ENCODE measurements at regions not wholly inside any gene's neighbourhood (a gene's known extent, or its start where the extent isn't known, plus 50 kb on each side); places are given as distances from the start of the nearest gene placed in this dataset.

DNA sequence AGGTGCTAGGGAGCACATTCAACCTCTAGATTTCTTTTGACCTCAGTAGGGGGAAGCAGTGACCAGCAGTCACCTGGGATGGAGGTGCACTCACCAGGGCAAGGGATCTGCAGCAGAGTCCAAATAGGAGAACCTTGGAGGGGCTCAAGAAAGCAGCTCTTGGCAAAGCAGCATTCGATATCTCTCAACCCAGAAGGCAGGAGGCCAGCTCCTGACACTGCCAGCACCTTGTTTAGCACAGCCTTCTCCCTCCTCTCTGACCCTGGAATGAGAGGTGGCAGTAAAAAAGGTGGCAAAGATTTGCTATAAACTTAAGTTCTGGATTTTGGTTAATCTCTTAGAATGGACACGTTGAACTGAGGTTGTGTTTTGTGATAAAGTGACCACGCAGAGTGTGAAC, 107.9 kb downstream of the AQP9 start:
- no peak for DNase-seq (ENCODE audit: low spot score in 2 of 2)
- H3K4me1 ChIP-seq: no peaks in the 10 kb centered on the region
- no peak overlapping the region for H3K27ac ChIP-seq
- H3K27me3 ChIP-seq: no peaks in the 10 kb centered on the region
- TF ChIP-seq, protein P1, sequence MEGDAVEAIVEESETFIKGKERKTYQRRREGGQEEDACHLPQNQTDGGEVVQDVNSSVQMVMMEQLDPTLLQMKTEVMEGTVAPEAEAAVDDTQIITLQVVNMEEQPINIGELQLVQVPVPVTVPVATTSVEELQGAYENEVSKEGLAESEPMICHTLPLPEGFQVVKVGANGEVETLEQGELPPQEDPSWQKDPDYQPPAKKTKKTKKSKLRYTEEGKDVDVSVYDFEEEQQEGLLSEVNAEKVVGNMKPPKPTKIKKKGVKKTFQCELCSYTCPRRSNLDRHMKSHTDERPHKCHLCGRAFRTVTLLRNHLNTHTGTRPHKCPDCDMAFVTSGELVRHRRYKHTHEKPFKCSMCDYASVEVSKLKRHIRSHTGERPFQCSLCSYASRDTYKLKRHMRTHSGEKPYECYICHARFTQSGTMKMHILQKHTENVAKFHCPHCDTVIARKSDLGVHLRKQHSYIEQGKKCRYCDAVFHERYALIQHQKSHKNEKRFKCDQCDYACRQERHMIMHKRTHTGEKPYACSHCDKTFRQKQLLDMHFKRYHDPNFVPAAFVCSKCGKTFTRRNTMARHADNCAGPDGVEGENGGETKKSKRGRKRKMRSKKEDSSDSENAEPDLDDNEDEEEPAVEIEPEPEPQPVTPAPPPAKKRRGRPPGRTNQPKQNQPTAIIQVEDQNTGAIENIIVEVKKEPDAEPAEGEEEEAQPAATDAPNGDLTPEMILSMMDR (IDR thresholded peaks at IDR 0.05): no peak
- no peak for TF ChIP-seq POLR2A (IDR thresholded peaks at IDR 0.05)
- TF ChIP-seq POLR2AphosphoS5 (IDR thresholded peaks at IDR 0.05): no peak
- no peak overlapping the region for H3K4me3 ChIP-seq
- no peaks in the 10 kb centered on the region for H3K36me3 ChIP-seq
- no peaks in the 10 kb centered on the region for H3K9me3 ChIP-seq
- intact Hi-C loops (cut with DNase I; ENCODE audit: low total_unique reads): no loop called here

DNA sequence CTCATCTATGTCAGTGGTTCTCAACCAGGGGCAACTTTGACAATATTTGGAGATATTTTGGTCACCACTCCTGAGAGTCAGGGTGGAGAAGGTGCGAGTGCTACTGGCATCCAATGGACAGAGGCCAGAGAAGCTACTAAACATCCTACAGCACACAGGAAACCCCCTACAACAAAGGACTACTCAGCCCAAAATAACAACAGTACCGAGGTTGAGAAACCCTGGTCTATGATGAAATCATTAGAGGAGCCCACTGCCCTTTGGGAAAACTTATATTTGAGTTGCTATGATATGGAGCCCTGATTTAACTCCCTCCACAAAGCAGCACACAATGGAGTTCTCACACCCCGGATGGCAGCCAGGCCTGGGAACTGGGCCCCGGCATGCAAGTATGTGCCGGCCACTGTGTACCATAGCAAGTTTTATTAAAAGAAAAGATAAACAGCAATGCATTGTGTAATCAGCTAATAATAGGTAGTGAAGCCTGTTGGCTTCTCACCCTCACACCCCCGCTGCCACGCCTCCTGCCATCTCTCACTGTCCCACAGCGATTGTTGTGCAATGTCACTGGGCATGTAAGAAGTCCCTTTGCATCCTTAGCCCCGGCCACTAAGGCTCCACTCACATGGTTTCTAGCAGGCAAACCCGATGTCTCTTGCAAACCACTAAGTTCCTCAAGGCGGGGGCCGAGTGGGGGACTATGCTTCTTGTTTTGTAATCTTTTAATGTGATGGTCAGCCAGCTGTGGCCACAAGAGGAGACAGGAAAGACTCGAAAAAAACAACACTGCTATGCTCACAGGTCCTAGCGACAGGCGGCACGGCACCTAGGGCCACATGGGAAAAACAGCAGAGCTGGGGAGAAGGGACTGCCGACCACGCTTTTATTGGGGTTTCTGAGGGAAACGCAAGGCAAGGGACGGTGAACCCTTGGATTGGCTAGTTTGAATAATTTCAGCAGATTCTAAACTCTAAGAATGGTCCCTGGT, 110.0 kb downstream of the AQP9 start:
- no peaks in the 10 kb centered on the region for H3K36me3 ChIP-seq
- DNase-seq (ENCODE audit: low spot score in 2 of 2): peak in 1 of 2 donors; percentile 71
- no peak for TF ChIP-seq POLR2AphosphoS5 (IDR thresholded peaks at IDR 0.05)
- peak overlapping the region; percentile 4 to 31 for H3K27ac ChIP-seq
- no peaks in the 10 kb centered on the region for H3K27me3 ChIP-seq
- no peak overlapping the region for H3K4me3 ChIP-seq
- intact Hi-C loops (cut with DNase I; ENCODE audit: low total_unique reads): no loop called here
- no peaks in the 10 kb centered on the region for H3K4me1 ChIP-seq
- H3K9me3 ChIP-seq: no peaks in the 10 kb centered on the region

DNA sequence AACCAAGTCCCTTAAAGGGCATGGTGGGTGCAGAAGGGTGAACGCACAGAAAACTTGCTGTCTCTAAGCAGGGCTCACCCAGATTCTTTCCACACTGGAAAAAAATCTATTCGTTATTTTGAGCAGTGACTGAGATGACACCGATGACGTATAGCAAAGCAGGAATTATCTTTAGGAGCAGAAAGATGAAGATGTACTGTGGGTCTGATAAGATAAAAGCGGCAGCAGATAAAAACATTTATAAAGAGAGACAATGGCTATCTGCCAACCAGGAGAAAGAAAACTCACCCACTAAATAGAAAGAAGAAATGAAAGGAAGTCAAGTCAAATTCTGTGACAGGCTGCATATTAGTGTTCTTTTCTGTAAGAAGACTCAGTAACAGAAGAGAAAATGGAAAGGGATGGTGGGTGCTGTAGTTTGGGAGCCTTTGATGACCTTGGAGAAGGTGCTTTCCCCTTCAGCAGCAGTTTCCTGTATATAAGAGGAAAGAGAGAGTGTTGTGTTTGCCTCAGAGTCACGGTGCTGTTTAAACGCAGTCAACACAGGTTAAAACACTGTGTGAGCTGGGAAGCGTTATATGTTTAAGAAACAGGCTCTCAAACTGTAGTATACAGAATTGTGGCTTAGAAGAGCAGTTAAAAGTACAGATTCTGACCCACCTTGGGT, 111.6 kb downstream of the AQP9 start:
- Histone ChIP-seq H3K4me3 (no peak overlapping the region), H3K4me1 (no peaks in the 10 kb centered on the region), H3K36me3 (no peaks in the 10 kb centered on the region), H3K9me3 (no peaks in the 10 kb centered on the region), H3K27me3 (no peaks in the 10 kb centered on the region), H3K27ac (no peak overlapping the region)
- TF ChIP-seq, protein P1 (IDR thresholded peaks at IDR 0.05): no peak
- no peak for DNase-seq (ENCODE audit: low spot score in 2 of 2)
- intact Hi-C loops (cut with DNase I; ENCODE audit: low total_unique reads): no loop called here

DNA sequence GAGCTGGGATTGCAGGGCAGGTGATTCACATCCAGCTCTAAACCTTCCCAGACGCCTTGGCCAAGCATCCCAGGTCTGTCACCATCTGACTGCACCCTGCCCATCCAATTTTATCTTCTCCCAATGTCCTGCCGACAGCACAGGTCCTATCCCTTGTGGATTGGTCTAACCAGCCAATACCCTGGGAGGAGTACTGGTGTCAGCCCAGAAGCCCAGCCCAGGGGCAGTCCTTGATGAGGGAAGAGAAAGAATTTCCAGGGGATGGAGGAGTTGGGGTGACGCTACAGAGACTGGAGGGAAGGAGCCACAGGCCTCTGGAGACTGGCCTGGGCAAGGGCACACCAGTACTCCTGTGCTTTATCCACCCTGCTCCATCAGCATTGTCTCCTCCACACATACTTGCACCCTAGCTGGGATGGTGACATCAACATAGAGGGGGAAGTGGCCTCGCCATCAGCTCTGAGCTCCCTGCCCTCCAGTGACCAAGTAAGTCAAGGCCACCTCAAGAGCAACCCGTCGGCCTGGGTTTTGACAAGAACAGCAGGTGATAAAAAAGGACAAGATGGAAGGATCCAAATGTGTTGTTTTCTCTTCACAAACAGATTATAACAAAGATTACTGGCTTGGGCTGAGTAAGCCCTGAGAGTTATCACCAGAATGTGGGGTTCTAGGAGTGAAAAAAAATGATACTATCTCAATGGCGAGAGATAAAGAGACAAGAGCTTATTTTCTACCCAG, 114.6 kb downstream of the AQP9 start:
- TF ChIP-seq POLR2A (IDR thresholded peaks at IDR 0.05) (no peak), POLR2AphosphoS5 (IDR thresholded peaks at IDR 0.05) (no peak)
- TF ChIP-seq, protein P1 (IDR thresholded peaks at IDR 0.05): no peak
- H3K4me1 ChIP-seq: no peaks in the 10 kb centered on the region
- H3K36me3 ChIP-seq: no peaks in the 10 kb centered on the region
- H3K4me3 ChIP-seq: no peak overlapping the region
- no peak overlapping the region for H3K27ac ChIP-seq
- intact Hi-C loops (cut with DNase I; ENCODE audit: low total_unique reads): no loop called here
- no peaks in the 10 kb centered on the region for H3K9me3 ChIP-seq
- DNase-seq (ENCODE audit: low spot score in 2 of 2): no peak
- no peaks in the 10 kb centered on the region for H3K27me3 ChIP-seq

DNA sequence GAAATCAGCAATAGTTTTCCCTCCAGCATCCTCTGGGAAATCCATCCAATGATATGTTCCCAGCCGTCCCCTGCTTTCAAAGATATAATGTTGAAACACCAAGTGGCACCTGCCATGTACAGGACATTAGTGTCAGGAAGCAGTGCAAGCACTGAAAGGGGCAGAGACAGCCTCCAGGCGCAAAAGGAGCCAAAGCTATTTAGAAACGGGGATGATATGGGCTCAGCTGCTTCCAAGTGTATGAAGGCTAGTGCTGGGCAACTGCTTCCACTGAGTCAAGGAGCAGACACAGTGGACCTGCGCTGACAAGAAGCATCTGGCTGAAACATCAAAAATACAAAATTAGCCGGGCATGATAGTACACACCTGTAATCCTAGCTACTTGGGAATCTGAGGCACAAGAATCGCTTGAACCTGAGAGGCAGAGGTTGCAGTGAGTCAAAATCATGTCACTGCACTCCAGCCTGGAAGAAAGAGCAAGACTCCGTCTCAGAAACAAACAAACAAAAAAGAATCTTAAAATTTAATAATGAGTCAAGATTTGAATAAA, 119.7 kb downstream of the AQP9 start:
- DNase-seq (ENCODE audit: low spot score in 2 of 2): no peak
- no peak overlapping the region for H3K27ac ChIP-seq
- intact Hi-C loops (cut with DNase I; ENCODE audit: low total_unique reads): no loop called here

More for the DNA sequence above, 119.7 kb downstream of the AQP9 start:
- no peaks in the 10 kb centered on the region for H3K27me3 ChIP-seq
- H3K4me1 ChIP-seq: no peaks in the 10 kb centered on the region
- TF ChIP-seq, protein P1 (IDR thresholded peaks at IDR 0.05): no peak
- TF ChIP-seq POLR2AphosphoS5 (IDR thresholded peaks at IDR 0.05): no peak
- no peak for TF ChIP-seq POLR2A (IDR thresholded peaks at IDR 0.05)
- no peak overlapping the region for H3K4me3 ChIP-seq
- no peaks in the 10 kb centered on the region for H3K9me3 ChIP-seq
- no peaks in the 10 kb centered on the region for H3K36me3 ChIP-seq

All from breast epithelium (tissue), 4 donors.